GM18519 (cell line): ENCODE measurements at regions not wholly inside any gene's neighbourhood (a gene's known extent, or its start where the extent isn't known, plus 50 kb on each side); places are given as distances from the start of the nearest gene placed in this dataset.

ENCODE experiments used
- ATAC-seq: cut with Tn5 transposase; IDR thresholded peaks from one replicate; pipeline ENCODE4 v1.9.1; 2021; ENCODE audit warnings: mild to moderate bottlenecking, moderate library complexity; ENCODE audit not compliant: unreplicated experiment, low FRiP score

DNA sequence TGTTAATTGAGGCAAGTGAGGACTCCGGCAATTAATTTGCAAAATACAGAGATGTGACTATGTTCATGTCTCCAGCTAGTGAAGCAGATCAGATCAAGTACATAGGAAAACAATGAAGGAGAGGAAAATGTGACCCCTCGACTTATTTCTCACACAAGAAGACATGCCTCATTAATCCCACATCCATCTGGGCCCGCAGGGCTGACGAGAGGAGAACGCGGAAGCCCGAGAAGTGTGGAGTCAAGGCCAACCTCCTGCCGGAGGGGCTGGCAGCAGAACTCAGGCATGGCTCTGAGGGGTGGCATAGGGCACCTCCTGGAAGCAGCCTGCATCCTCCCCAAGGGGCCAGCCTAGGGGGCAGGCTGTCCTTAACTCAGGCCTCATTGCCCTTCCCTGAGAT lies 54.4 kb downstream of the ZNF503 start:
- ATAC-seq = no peak

- ATAC-seq = no peak
These were observed 55.8 kb downstream of the ZNF503 start for GRCh38 chr10:75345738-75346137.

DNA sequence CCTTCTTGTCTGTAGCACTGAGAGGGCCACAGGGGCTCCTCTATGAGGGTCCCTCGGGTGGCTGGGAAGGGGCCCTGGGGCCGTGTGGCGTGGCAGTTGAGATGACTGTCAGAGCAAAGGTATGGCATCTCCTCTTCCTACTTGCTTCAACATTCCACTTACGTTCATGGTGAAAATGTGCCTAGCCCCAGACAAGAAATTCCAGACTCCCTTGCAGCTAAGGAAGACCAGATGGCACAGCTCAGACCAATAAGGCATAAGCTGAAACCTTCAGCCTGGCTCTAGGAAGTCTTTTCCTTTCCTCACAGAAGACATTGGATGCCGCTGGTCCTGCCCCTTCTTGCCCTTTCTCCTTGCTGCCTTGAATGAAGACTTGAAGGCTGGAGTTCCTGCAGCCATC lies 57.4 kb downstream of the ZNF503 start:
- no peak for ATAC-seq

GRCh38 chr10:75342397-75342796 lies 59.2 kb downstream of the ZNF503 start:
- ATAC-seq = no peak

GRCh38 chr10:75335983-75336382 lies 65.6 kb downstream of the ZNF503 start:
- peak; percentile 99 for ATAC-seq

DNA sequence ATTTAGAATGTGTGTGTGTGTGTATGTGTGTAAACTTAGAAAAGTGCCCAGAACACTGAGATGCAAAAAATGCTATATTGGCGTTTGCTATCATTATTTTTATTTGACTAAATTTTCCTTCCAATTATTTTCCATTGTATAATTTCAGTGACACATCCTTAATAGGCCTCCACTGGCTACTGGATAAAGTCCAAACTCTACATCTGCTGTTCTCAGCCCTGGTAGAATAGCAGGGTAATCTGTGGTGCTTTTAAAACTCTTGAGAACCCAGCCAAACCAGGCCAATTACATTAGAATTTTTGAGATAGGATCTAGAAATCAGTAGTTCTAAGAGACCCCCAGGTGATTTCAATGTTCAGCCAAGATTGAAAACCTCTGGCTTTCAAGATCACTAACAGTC lies 66.4 kb downstream of the ZNF503 start:
- ATAC-seq = no peak

GRCh38 chr10:75334720-75335119 lies 66.8 kb downstream of the ZNF503 start:
- no peak for ATAC-seq

DNA sequence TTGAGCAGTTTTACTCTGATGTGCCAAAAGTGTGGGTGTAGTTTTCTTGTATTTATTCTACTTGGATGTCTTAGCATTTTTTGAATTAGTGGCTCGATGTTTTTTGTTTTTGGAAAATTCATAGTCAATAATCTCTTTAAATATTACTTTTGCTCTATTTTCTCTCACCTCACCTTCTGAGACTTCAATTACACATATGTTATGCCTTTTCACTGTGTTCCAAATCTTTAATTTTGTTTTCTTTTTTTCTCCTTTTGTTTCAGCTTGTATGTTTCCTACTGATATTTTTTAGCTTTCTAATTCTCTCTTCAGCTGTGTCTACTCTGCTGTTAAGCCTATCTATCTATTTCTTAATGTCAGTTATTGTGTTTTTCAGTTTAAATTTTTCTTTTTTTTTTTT lies 69.5 kb downstream of the ZNF503 start:
- no peak for ATAC-seq

DNA sequence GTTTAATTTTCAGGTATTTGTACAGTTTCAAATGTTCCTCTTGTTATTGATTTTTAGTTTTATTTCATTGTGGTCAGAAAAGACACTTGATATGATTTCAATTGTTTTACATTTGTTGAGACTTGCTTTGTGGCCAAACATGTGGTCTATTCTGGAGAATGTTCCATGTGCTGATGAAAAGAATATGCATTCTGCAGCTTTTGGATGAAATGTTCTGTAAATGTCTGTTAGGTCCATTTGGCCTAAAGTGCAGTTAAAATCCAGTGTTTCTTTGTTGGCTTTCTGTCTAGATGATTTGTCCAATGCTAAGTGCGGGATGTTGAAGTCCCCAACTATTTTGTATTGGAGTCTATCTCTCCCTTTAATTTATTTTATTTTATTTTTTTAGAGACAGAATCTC lies 70.5 kb downstream of the ZNF503 start:
- no peak for ATAC-seq

DNA sequence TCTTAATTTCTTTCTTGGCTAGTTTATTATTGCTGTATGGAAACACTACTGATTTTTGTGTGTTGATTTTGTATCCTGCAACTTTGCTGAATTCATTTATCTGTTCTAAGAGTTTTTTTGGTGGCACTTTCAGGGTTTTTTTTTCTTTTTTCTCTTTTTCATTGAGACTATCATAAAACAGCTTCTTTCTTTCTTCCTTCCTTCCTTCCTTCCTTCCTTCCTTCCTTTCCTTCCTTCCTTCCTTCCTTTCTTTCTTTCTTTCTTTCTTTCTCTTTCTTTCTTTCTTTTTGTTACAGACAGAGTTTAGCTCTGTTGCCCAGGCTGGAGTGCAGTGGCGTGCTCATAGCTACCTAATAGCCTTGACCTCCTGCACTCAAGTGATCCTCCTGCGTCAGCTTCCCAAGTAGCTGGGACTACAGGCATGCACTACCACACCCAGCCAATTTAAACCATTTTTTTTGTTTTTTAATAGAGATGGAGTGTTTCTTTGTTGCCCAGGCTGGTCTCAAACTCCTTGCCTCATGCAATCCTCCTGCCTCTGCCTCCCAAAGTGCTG lies 72.3 kb downstream of the ZNF503 start:
- ATAC-seq = no peak

DNA sequence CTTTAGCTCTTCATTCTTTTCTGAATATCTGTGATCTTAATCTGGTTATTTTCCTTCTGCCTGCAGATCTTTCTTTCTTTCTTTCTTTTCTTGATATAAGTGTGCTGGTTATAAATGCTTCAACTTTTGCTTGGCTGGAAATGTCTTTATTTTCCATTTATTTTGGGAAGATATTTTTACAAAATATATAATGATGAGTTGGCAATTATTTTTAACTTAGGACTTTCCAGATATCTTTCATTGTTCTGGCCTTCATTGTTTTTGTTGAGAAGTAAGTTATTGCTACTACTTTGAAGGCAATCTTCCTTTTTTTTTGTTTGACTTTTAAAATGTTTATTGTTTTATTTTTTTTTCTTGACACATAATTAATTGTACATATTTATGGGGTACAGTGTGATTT lies 75.3 kb downstream of the ZNF503 start:
- ATAC-seq = no peak

DNA sequence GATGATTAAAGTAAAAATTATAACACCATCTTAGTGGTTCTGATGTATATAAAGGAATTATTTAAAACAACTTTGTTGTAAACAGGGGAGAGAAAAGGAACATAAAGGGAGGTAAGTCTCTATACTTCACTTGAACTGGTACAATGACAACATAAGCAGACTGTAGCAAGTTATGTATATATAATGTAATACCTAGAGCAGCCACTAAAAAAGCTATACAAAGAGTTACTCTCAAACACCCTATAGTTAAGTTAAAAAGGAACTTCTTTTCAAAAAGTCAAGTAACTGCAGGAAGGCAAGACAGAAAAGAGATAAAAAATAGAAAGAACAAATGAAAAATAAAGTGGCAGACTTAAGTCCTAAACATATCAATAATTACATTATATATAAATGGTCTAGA lies 82.3 kb downstream of the ZNF503 start:
- no peak for ATAC-seq

DNA sequence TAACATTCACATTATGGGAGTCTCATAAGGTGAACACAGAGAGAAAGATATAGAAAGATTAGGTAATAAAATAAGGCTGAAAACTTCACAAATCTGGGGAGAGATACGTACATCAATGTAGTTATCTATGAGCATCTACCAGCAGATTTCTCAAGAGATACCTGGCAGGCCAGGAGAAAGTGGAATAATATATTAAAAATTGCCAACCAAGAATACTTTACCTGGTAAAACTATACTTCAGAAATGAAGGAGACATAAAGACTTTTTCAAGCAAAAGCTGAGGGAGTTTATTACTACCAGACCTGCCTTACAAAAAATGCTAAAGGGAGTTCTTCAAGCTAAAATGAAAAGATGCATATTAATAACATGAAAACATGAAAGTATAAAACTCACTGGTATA lies 78.8 kb upstream of the COMTD1 start:
- no peak for ATAC-seq

- ATAC-seq = no peak
These were observed 76.7 kb upstream of the COMTD1 start for GRCh38 chr10:75312440-75312839.

DNA sequence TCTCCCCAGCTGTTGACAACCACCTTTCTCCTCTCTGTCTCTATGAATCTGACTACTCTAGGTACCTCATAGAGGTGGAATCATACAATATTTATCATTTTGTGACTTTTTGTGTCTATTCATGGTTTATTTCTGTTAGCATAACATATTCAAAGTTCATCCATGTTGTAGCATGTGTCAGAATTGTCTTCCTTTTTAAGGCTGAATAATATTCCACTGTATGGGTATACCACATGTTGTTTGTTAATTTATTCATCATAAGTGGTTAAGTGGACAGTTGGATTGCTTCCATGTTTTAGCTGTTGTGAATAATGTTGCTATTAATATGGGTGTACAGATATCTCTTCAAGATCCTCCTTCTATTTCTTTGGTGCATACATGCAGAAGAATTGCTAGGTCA lies 69.9 kb upstream of the COMTD1 start:
- no peak for ATAC-seq

GRCh38 chr10:75304741-75305390 lies 69.1 kb upstream of the COMTD1 start:
- no peak for ATAC-seq

DNA sequence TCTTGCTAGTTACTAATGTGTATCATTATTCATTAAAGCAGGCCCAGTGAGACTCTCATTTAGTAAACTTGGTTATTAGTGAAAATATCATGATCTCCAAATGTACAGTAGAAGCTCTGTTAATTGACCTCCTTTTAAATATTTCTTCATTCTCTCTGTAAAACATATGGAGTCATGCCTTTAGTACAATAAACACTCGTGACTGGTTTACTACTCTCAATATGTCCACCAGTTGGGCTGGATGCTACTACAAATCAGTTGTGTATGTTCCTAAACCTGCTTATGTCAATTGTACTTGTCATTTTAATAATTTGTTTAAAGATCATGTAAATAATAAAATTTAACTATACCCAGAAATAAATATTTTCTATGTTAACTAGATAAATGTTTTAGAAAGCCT lies 68.6 kb upstream of the COMTD1 start:
- no peak for ATAC-seq

DNA sequence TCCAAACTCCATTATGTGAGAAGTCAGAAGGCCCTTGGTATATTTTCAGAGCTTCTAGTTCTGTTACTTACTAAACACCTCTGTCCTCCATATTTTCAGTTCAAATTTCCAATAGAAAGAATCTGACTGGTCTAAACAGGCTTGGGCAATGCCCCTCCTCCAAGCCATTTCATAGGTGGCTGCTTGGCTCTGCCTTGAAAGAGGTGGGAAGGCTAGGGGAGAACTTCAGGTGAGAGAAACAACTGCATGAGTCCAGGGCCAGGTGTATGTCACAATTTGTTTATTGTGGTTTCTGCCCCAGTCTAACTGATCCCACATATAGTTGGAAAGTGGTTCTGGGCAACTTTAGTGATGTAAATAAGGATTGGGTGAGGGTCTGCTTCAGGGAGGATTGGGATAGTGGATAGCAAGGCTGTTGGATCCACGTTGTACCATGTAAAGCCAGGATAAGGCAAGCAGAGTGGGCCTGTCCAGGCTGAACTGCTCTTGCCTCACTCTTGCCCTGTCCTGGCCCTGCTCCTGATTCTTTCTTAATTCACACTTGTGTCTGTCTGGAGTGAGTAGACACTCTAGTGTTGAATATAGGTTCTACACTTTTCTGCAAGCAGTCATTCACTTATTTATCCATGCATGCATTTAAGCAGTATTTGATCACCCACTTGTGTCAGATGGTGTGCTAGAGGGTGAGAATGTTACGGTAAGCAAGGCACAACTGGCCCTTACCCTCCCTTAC lies 67.5 kb upstream of the COMTD1 start:
- no peak for ATAC-seq

DNA sequence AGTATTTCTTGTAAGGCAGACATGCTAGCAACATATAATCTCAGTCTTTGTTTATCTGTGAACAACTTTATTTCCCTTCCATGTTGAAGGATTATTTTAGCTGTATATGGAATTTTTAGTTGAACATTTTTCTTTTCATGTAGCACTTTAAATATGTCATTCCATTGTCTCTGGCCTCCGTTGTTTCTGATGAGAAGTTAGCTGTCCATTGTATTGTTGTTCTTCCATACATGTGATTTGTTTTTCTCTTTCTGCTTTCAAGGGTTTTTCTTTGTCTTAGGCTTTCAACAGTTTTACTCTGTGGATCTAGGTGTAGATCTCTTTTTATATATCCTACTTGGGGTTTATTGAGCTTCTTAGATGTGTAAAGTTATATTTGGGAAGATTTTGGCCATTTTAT lies 66.3 kb upstream of the COMTD1 start:
- no peak for ATAC-seq

GRCh38 chr10:75297021-75297599 lies 61.4 kb upstream of the COMTD1 start:
- no peak for ATAC-seq

DNA sequence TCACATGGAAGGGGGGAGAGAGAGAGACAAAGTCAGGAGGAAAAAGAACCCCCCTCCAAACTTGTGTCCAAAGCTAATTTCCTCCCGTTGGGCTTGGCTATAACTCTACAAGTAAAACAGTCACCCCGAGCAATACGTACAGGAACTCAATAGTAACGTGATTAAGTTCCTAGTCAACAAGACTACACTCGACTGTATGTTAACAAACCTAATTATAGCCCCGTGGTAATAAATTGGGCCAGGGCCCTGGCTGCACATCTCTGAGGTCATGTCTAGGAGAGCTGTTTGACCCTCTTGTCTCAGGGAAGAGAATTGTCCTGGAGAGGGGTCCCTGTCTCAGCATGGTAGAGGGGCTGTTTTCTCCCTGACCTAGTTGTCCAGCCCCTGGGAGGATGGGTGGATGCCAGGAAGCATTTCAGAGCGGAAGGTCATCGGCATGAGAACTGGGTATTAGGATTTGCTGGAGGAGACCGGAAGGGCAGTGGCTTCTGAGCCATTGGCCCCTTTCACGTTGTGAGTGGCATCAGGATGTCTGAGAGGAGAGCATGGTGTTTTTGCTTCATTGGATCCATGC lies 60.2 kb upstream of the COMTD1 start:
- ATAC-seq = no peak
